ENCODE measurements at regions not wholly inside any gene's neighbourhood (a gene's known extent, or its start where the extent isn't known, plus 50 kb on each side); places are given as distances from the start of the nearest gene placed in this dataset.

DNA sequence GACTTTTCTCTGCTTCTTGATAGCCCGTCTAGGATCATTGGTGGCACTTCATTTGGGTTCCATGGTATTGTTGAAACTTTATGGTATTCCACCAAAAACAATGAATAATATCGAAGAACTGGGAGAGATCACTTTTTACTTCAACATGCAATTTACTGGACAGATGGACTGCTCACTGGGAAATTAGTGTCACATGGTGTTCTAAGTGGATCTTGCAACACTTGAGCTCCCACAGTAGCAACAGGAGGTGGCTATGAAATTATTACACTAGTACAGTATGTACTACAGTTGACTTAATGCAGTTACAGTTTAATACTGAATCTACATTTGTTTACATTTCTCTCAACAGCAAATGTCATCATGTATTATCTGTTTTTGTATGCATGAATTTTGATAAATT is 997.3 kb downstream of the REEP3 start:
- H3K9me2 ChIP-seq (replicated peaks; ENCODE audit: insufficient read depth): no peaks in the 10 kb centered on the region
- no peaks in the 10 kb centered on the region for H3K79me2 ChIP-seq
- H2AFZ ChIP-seq: no peak overlapping the region
- H3K4me3 ChIP-seq: no peak overlapping the region
- no peaks in the 10 kb centered on the region for H4K20me1 ChIP-seq (ENCODE audit: insufficient read depth, poor library complexity, severe bottlenecking)
- TF ChIP-seq EZH2phosphoT487 (IDR thresholded peaks at IDR 0.05; ENCODE audit: low read depth, severe bottlenecking, unreplicated experiment) (no peak), EZH2 (IDR thresholded peaks at IDR 0.05; ENCODE audit: borderline replicate concordance) (no peak)
- H3K27ac ChIP-seq: no peak overlapping the region
- H3K27me3 ChIP-seq: no peaks in the 10 kb centered on the region
- WGBS (ENCODE audit: low lambda C conversion rate, missing lambda C conversion rate): 98% methylated on average over 2 of the region's 2 CpGs
- no peak overlapping the region for H3K4me2 ChIP-seq
- DNase-seq (ENCODE audit: low spot score): no peak
- no peaks in the 10 kb centered on the region for H3K36me3 ChIP-seq (replicated peaks; ENCODE audit: insufficient read depth, low read depth)
- no peaks in the 10 kb centered on the region for H3K4me1 ChIP-seq (ENCODE audit: insufficient read depth)
- no peaks in the 10 kb centered on the region for H3K9me3 ChIP-seq (ENCODE audit: low read depth)

DNA sequence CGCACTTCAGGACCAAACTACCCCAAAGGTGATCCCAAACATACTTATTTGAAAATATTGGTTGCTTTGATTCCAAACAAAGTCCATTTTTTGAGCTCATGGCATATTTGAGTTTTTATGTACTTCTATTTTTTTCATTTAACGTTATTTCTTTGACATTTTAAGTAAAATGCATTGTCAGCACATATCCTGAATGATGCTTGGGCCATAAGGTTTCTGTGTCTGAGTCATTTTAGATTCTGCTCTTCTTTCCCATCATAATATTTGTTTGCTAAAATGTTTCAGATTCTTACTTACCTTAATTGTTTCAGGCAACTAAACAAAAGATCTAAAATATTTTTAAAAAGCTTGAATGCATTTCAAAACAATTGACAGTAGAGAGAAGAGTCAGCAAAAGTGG is 998.2 kb downstream of the REEP3 start:
- WGBS (ENCODE audit: low lambda C conversion rate, missing lambda C conversion rate): 87% methylated on average over 2 of the region's 2 CpGs

DNA sequence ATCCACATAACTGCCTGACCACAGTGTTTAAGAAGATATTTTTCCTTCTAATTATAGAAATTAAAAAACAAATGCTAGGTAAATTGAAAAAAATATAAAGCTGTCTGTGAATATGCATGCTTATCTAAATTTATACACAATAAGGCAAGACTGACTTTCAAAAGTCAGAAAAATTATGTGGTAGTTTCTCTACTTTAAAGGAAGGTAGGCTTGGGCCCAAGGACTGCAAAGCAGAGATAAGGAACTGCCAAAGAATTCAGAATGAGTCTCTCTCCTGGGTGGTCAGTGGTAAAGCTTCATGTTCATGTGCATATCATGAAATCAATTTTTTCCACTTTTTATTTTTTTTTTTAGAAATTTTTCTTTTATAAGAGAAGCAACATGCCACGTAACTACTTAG is 998.6 kb downstream of the REEP3 start:
- no peaks in the 10 kb centered on the region for H3K4me1 ChIP-seq (ENCODE audit: insufficient read depth)
- H3K27me3 ChIP-seq: no peaks in the 10 kb centered on the region
- H3K79me2 ChIP-seq: no peaks in the 10 kb centered on the region
- H3K9me3 ChIP-seq (ENCODE audit: low read depth): no peaks in the 10 kb centered on the region
- no peak overlapping the region for H2AFZ ChIP-seq
- no peaks in the 10 kb centered on the region for H4K20me1 ChIP-seq (ENCODE audit: insufficient read depth, poor library complexity, severe bottlenecking)
- no peaks in the 10 kb centered on the region for H3K36me3 ChIP-seq (replicated peaks; ENCODE audit: insufficient read depth, low read depth)
- H3K27ac ChIP-seq: no peak overlapping the region
- DNase-seq (ENCODE audit: low spot score): no peak
- WGBS (ENCODE audit: low lambda C conversion rate, missing lambda C conversion rate): 71% methylated on average over 1 of the region's 1 CpG
- no peak overlapping the region for H3K4me2 ChIP-seq
- H3K9me2 ChIP-seq (replicated peaks; ENCODE audit: insufficient read depth): no peaks in the 10 kb centered on the region
- no peak for TF ChIP-seq EZH2phosphoT487 (IDR thresholded peaks at IDR 0.05; ENCODE audit: low read depth, severe bottlenecking, unreplicated experiment)
- no peak for TF ChIP-seq EZH2 (IDR thresholded peaks at IDR 0.05; ENCODE audit: borderline replicate concordance)
- TF ChIP-seq, protein P1, sequence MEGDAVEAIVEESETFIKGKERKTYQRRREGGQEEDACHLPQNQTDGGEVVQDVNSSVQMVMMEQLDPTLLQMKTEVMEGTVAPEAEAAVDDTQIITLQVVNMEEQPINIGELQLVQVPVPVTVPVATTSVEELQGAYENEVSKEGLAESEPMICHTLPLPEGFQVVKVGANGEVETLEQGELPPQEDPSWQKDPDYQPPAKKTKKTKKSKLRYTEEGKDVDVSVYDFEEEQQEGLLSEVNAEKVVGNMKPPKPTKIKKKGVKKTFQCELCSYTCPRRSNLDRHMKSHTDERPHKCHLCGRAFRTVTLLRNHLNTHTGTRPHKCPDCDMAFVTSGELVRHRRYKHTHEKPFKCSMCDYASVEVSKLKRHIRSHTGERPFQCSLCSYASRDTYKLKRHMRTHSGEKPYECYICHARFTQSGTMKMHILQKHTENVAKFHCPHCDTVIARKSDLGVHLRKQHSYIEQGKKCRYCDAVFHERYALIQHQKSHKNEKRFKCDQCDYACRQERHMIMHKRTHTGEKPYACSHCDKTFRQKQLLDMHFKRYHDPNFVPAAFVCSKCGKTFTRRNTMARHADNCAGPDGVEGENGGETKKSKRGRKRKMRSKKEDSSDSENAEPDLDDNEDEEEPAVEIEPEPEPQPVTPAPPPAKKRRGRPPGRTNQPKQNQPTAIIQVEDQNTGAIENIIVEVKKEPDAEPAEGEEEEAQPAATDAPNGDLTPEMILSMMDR (IDR thresholded peaks at IDR 0.05; ENCODE audit: poor library complexity): no peak
- H3K4me3 ChIP-seq: no peak overlapping the region

More for the DNA sequence above, 998.2 kb downstream of the REEP3 start:
- Histone ChIP-seq H3K79me2 (no peaks in the 10 kb centered on the region), H3K9me3 (ENCODE audit: low read depth) (no peaks in the 10 kb centered on the region), H3K4me2 (no peak overlapping the region), H3K9me2 (replicated peaks; ENCODE audit: insufficient read depth) (no peaks in the 10 kb centered on the region), H2AFZ (no peak overlapping the region), H3K4me3 (no peak overlapping the region), H3K4me1 (ENCODE audit: insufficient read depth) (no peaks in the 10 kb centered on the region), H3K27me3 (no peaks in the 10 kb centered on the region), H4K20me1 (ENCODE audit: insufficient read depth, poor library complexity, severe bottlenecking) (no peaks in the 10 kb centered on the region), H3K27ac (no peak overlapping the region), H3K36me3 (replicated peaks; ENCODE audit: insufficient read depth, low read depth) (no peaks in the 10 kb centered on the region)
- no peak for DNase-seq (ENCODE audit: low spot score)
- TF ChIP-seq, protein P1 (IDR thresholded peaks at IDR 0.05; ENCODE audit: poor library complexity): no peak
- TF ChIP-seq EZH2 (IDR thresholded peaks at IDR 0.05; ENCODE audit: borderline replicate concordance): no peak

DNA sequence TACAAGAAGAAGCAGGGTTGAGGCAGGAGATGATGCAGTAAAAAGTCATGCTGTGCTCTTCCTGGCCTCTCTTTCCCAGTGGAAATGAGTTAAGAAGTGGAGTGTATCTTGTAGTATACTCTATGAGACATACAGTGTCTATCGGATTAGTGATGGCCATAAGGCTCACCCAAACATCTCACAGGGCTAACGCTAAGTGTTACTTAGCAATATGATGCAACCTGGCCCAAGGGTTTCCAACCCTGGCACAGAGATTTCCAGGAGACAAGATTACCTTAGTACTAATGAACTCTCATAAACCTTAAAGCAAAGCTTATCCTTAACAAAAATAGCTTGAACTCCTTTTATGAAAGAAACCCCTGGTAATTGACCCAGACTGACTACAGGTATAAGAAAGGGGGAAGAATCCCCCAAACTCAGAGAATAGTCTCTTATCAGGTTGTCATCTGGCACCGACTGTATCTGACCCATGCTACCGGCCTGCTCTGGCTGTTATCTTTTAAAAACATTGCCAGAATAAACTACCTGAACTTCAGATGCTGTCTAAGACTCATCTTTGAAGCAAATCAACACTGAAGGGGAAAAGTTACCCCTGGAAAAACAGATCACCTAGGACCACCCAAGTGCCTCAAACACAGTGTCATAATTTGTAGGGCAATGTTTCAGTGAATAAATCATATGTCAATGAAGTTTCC is 1002.0 kb downstream of the REEP3 start:
- H3K4me1 ChIP-seq (ENCODE audit: insufficient read depth): no peaks in the 10 kb centered on the region
- H4K20me1 ChIP-seq (ENCODE audit: insufficient read depth, poor library complexity, severe bottlenecking): no peaks in the 10 kb centered on the region
- 66% methylated on average over 4 of the region's 4 CpGs for WGBS (ENCODE audit: low lambda C conversion rate, missing lambda C conversion rate)
- H3K9me2 ChIP-seq (replicated peaks; ENCODE audit: insufficient read depth): no peaks in the 10 kb centered on the region
- no peak for DNase-seq (ENCODE audit: low spot score)
- H3K36me3 ChIP-seq (replicated peaks; ENCODE audit: insufficient read depth, low read depth): no peaks in the 10 kb centered on the region
- no peak overlapping the region for H3K4me3 ChIP-seq
- H3K4me2 ChIP-seq: no peak overlapping the region
- no peaks in the 10 kb centered on the region for H3K79me2 ChIP-seq
- no peak for TF ChIP-seq EZH2phosphoT487 (IDR thresholded peaks at IDR 0.05; ENCODE audit: low read depth, severe bottlenecking, unreplicated experiment)
- H3K27ac ChIP-seq: no peak overlapping the region
- H3K27me3 ChIP-seq: no peaks in the 10 kb centered on the region
- H3K9me3 ChIP-seq (ENCODE audit: low read depth): no peaks in the 10 kb centered on the region
- no peak overlapping the region for H2AFZ ChIP-seq

All from hepatocyte (in vitro differentiated cells).